HG02798 (cell line): ENCODE measurements at regions not wholly inside any gene's neighbourhood (a gene's known extent, or its start where the extent isn't known, plus 50 kb on each side); places are given as distances from the start of the nearest gene placed in this dataset.
"Not testable (repeated sequence)": the region's sequence is repeated elsewhere in the genome, so short reads cannot be mapped to it uniquely, and the experiment has no call there.

Source experiments
- ATAC-seq: cut with Tn5 transposase; IDR thresholded peaks from one replicate; pipeline ENCODE4 v1.9.1; 2021; ENCODE audit warnings: mild to moderate bottlenecking; ENCODE audit not compliant: unreplicated experiment, poor library complexity

- no peak for ATAC-seq
Measured at GRCh38 chr3:55300701-55301100, 186.4 kb downstream of the WNT5A start.

DNA sequence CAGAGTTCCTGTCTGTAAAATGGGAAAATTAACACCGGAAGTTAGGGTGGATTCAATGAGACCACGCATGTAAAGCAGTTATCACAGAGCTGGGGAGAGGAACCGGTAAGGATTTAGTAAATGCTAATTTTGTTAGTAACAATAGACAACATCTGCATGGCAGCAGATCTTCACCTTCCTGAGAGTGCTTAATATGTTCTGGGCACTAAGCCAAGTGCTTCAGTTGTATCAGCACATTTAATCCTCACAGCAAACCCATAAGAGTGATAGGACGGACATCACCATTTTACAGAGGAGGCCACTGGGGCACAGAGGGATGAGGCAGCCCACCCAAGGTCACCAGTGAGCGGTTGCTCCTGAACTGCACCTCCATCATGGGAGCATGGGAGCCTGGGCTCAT, 189.4 kb downstream of the WNT5A start:
- no peak for ATAC-seq

DNA sequence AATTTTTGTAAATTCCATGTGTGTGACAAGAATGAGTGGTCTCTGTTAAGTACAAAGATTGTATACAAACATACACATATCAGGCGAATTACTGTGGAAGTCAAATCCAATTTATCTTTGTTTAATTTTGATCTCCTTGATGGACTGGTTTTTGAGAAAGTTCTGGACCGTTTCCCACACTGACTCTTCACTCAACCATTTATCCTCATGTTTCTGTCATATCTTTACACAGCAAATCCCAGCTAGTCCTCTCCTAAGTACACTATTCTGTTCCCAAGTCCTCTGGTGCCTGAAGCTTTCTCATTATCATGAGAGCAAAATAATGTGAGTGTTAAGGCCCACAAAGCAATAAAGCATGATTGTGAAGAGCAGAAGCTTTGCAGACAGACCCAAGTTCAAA, 189.9 kb downstream of the WNT5A start:
- ATAC-seq, result no peak

GRCh38 chr3:55296791-55297190, 190.3 kb downstream of the WNT5A start:
- ATAC-seq, result no peak

GRCh38 chr3:55296030-55296429, 191.1 kb downstream of the WNT5A start:
- no peak for ATAC-seq

GRCh38 chr3:55294557-55294956, 192.5 kb downstream of the WNT5A start:
- no peak for ATAC-seq

GRCh38 chr3:55292360-55292759, 194.7 kb downstream of the WNT5A start:
- no peak for ATAC-seq

- ATAC-seq, result no peak
Measured at GRCh38 chr3:55288657-55289056, 198.4 kb downstream of the WNT5A start.

GRCh38 chr3:55286693-55287092, 200.4 kb downstream of the WNT5A start:
- ATAC-seq, result no peak

GRCh38 chr3:55285156-55285555, 201.9 kb downstream of the WNT5A start:
- no peak for ATAC-seq

- no peak for ATAC-seq
Measured at GRCh38 chr3:55283441-55283925, 203.6 kb downstream of the WNT5A start.

GRCh38 chr3:55282994-55283393, 204.1 kb downstream of the WNT5A start:
- no peak for ATAC-seq

- no peak for ATAC-seq
Measured at GRCh38 chr3:55272031-55272645, 215.0 kb downstream of the WNT5A start.

- ATAC-seq, result no peak
Measured at GRCh38 chr3:55271549-55271948, 215.6 kb downstream of the WNT5A start.

- no peak for ATAC-seq
Measured at GRCh38 chr3:55270976-55271375, 216.1 kb downstream of the WNT5A start.

DNA sequence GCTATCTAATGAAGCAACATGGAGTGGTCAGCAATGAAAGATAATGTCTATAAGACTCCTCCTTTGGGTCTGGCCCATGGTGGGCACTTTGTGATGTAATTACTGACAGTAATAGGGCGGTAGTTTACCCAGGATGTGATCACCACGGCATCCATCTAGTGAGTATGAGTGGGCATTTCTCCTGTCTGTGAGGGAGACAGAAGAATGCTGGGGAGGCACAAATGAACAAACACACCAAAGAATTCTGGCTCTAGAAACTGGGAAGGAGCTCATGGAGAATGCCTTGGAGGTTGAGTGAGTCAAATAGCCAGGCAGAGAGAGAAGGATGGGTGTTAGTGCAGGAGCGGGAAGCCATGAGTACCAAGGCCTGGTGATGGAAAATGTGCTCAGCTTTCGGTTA, 217.5 kb downstream of the WNT5A start:
- no peak for ATAC-seq

DNA sequence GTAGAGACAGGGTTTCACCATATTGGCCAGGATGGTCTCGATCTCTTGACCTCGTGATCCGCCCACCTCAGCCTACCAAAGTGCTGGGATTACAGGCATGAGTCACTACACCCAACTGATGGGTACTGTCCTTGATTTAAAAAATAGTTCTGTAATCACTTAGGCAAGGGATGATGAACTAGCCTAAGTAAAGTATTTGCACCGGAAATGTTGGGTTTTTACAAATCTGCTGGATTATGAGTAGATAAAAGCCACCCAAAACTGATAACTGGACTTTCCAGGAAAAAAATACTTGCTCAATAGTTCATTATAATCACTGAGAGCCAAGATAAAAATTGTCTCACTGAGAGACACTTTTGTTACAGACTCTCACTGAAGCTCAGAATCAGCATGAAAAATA, 218.0 kb downstream of the WNT5A start:
- ATAC-seq, result no peak

- ATAC-seq, result no peak
Measured at GRCh38 chr3:55267206-55267930, 219.7 kb downstream of the WNT5A start.

- ATAC-seq, result no peak
Measured at GRCh38 chr3:55264919-55265318, 222.2 kb downstream of the WNT5A start.

DNA sequence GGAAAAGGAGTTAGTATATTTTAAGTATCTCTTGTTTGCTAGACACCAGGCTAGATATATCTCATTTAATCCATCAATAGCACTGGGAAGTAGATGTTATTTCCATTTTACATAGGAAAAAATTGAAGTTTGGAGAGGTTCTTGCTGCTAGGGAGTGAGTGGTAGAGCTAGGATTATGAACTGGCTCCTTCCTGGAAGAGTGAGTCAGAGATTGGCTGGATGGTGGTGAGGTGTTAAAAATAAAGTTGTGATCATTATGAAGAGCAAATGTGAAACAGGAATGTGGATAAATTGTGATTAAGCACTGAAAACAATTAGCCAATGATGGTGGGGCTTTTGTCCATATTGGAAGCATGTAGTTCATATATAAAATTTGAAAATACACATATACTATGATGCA, 234.2 kb downstream of the WNT5A start:
- no peak for ATAC-seq

DNA sequence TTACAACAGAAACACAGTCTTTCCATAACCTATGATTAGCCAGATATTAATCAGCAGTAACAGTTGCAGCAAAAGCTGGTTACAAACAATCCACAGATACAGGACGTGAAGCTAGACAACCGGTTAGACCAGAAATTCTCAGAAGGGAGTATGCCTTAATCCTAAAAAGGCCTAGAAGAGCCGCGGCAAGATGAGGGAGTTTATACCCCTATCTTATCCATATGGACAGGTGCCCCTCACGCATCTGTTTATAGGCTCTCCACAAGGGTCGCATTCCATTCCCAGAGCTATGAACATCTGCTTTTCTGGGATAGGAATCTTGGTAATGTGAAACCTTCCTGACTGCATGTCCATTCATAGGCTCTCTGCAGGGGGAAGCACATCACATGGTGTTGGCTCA, 237.9 kb downstream of the WNT5A start:
- ATAC-seq, result not testable (repeated sequence)

- ATAC-seq, result no peak
Measured at GRCh38 chr3:55247666-55248065, 239.4 kb downstream of the WNT5A start.
